GM21381 (cell line): ENCODE measurements at regions not wholly inside any gene's neighbourhood (a gene's known extent, or its start where the extent isn't known, plus 50 kb on each side); places are given as distances from the start of the nearest gene placed in this dataset.

ENCODE experiments used
- ATAC-seq: cut with Tn5 transposase; IDR thresholded peaks from one replicate; pipeline ENCODE4 v1.9.1; 2021; ENCODE audit warnings: mild to moderate bottlenecking, moderate library complexity; ENCODE audit not compliant: unreplicated experiment

GRCh38 chr1:5393146-5393545 is 599.1 kb downstream of the NPHP4 start:
- ATAC-seq, result no peak

- no peak for ATAC-seq
Observed at GRCh38 chr1:5391725-5392124, 600.5 kb downstream of the NPHP4 start.

- ATAC-seq, result no peak
Observed at GRCh38 chr1:5390504-5390903, 601.7 kb downstream of the NPHP4 start.

GRCh38 chr1:5389101-5389885 is 602.9 kb downstream of the NPHP4 start:
- no peak for ATAC-seq

DNA sequence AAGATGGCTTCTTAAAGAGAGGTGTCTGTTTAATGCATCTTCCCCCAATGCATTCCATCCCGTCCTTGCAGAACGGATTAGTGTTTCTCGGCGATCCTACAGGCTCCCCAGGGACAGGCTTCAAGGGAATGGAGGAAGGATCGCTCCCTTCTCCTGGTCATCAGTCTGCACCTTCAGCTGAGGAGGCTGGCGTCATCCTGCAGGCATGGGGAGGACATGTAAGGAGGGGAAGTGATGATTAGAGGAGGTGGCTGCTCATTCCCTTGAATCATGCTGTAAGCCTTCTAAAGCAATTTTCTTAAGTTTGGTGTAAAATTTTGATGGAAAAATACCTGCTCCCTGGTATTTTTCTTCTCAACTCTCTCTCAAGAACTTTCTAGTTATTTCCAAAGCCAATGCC is 603.6 kb downstream of the NPHP4 start:
- ATAC-seq, result no peak

GRCh38 chr1:5386371-5386770 is 605.9 kb downstream of the NPHP4 start:
- ATAC-seq, result no peak

DNA sequence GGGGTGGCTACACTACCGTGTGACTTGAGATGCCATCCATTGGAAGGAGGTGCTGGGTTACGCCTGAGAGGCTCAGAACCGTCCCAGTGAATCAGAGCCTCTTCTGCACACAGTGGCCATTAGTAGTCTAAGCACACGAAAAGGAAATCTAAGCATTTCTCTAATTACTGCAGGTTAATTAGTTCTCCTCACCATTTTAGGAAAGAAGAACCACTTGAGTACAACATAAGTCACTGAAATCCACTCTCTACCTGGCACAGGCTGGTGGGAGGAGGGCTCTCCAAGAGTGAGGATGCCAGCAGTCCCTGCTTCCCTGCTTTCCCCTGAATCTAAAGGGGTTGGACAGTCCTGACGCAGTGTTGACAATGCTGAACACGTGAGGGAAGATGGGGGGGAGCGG is 606.3 kb downstream of the NPHP4 start:
- no peak for ATAC-seq

GRCh38 chr1:5385096-5385799 is 607.0 kb downstream of the NPHP4 start:
- no peak for ATAC-seq

- no peak for ATAC-seq
Observed at GRCh38 chr1:5381491-5381890, 610.7 kb downstream of the NPHP4 start.

DNA sequence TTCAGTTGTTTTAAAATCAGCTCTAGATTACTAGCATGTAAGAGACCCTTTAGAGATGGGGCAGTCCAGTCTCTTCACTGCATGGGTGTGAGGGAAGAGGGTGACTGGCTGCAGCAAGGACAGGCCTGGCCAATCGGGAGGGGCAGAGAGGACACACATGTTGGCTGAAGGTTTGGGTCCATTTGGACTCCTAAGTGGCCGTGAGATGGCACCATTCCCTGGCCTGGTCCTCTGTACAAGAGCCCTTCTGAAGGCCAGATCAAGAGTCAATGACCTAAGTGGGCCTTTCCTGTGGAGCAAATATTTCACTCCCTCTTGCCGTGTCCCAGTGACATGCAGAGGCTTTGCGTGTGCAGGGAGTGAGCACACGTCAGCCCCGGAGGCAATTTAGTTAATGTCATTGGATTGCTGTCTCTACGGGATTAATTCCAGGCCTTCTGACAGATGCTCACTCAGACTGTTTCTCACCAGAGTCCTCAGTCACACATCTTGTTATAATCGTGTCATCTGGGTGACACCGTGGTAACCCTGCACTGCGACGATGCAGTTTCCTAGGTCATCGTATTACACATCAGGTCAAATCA is 613.0 kb downstream of the NPHP4 start:
- no peak for ATAC-seq

DNA sequence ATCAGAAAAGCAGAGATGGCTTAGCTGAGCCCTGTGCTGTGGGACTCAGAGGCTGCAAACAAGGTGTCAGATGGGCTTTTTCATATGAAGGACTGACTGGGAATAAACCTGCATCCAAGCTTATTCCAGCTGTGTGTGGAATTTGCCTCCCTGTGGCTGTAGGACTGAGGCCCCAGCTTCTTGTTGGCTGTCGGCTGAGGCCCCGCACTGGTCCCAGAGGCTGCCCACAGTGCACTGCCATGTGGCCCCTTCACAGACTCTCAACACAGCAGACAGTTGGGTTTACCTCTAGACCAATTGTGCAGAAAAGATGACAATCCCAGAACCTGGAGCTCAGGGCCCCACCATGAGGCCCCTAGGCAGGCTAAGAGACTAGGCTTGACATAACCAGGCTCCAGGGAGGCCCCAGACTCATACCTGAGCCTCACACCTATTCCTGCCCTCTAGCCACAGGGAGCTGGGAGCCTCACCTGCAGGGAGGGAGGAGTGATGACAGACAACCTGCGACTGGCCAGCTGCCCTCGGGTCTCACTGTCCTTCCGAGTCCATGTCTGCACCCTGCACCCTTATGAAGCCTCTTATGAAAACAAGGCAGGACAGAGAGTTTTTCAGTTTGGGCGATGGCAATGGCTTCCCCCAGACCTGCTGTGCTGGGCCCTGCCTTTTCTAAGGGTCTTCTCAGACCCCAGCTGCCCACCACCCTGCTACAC is 615.5 kb downstream of the NPHP4 start:
- ATAC-seq, result no peak

GRCh38 chr1:5375481-5375880 is 616.7 kb downstream of the NPHP4 start:
- ATAC-seq, result no peak

- ATAC-seq, result no peak
Observed at GRCh38 chr1:5374192-5374591, 618.0 kb downstream of the NPHP4 start.

DNA sequence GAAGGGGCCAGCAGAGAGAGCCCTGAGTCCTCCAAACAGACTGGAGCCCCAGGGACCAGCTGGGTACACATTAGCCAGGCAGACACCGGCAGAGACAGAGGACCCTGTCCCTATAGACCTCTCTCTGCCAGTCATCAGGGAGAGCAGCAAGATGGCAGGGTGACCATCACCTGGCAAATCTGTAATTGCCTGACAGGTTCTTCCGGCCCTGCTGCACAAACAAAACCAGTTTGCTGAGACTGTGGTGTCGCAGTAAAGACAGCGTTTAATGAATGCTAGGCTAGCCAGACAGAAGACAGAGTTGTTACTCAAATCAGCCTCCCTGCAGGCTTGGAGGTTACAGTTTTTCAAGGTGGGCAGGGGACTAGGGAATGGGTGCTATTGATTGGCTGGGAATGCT is 618.9 kb downstream of the NPHP4 start:
- no peak for ATAC-seq

GRCh38 chr1:5371270-5371669 is 621.0 kb downstream of the NPHP4 start:
- no peak for ATAC-seq

GRCh38 chr1:5370311-5370710 is 621.9 kb downstream of the NPHP4 start:
- ATAC-seq, result no peak

DNA sequence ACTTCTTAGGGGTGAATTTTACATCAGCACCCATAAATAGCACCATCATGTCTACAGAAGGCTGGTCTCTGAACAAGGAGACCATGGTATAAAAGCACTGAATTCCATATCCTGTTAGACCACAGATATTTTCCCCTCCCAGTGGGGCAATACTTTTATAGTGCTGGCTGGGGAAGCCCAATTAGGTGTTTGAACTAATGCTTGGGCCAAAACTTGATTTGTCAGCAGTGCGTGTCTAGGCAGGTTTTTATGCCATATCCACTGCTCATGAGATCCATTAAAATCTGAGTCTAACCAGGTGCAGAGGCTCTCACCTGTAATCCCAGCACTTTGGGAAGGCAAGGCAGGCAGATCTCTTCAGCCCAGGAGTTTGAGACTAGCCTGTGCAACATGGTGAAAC is 623.0 kb downstream of the NPHP4 start:
- ATAC-seq, result no peak

GRCh38 chr1:5368201-5368600 is 624.0 kb downstream of the NPHP4 start:
- no peak for ATAC-seq

- no peak for ATAC-seq
Observed at GRCh38 chr1:5367306-5367705, 624.9 kb downstream of the NPHP4 start.

GRCh38 chr1:5365751-5366150 is 626.5 kb downstream of the NPHP4 start:
- no peak for ATAC-seq

GRCh38 chr1:5364591-5364990 is 627.6 kb downstream of the NPHP4 start:
- no peak for ATAC-seq

DNA sequence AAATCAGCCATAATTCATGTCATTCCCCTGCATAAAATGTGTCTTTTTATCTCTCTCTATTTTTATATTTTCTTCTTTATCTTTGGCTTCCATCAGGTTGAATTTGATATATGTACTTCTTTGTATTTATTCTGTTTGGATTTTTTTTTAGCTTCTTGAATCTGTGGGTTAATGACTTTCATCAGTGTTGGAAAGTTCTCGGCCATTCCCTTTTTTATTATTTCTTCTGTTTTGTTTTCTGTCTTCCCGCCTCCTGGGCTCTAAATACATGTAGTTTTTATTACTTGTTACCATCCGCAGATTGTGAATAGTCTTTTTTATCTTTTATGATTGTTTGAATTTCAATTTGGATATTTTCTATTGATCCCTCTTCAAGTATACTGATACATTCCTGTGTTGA is 637.5 kb downstream of the NPHP4 start:
- ATAC-seq, result no peak
